H9 (cell line): ENCODE measurements at regions not wholly inside any gene's neighbourhood (a gene's known extent, or its start where the extent isn't known, plus 50 kb on each side); places are given as distances from the start of the nearest gene placed in this dataset.

ENCODE experiments used
- DNase-seq: peaks from one replicate; pipeline ENCODE4 v3.0.0-alpha.2; 2017
- H2AFZ ChIP-seq: one replicate; pipeline ENCODE4 v1.6.1; 2013; ENCODE audit warnings: mild to moderate bottlenecking, low read length, control low read depth, moderate library complexity
- H2AK5ac ChIP-seq: 2 replicates; pipeline ENCODE4 v1.6.1; 2013; ENCODE audit warnings: low read length, control low read depth, mixed read lengths; ENCODE audit not compliant: insufficient read length
- H2BK120ac ChIP-seq: one replicate; pipeline ENCODE4 v1.6.1; 2013; ENCODE audit warnings: low read depth, mild to moderate bottlenecking, low read length, control low read depth, inconsistent platforms; ENCODE audit not compliant: poor library complexity, severe bottlenecking
- H2BK12ac ChIP-seq: 2 replicates; pipeline ENCODE4 v1.6.1; 2013; ENCODE audit warnings: low read length, control low read depth, mixed read lengths, low read depth; ENCODE audit not compliant: insufficient read length
- H2BK15ac ChIP-seq: 2 replicates; pipeline ENCODE4 v1.6.1; 2013; ENCODE audit warnings: low read depth, low read length, control low read depth
- H2BK20ac ChIP-seq: one replicate; pipeline ENCODE4 v1.6.1; 2013; ENCODE audit warnings: low read depth, mild to moderate bottlenecking, low read length, control low read depth, inconsistent platforms; ENCODE audit not compliant: poor library complexity, severe bottlenecking
- H2BK5ac ChIP-seq: 2 replicates; pipeline ENCODE4 v1.6.1; 2013; ENCODE audit warnings: low read length, control low read depth, mixed read lengths; ENCODE audit not compliant: insufficient read length
- H3K14ac ChIP-seq: 2 replicates; pipeline ENCODE4 v1.6.1; 2013; ENCODE audit warnings: low read length, control low read depth; ENCODE audit not compliant: insufficient read depth
- H3K18ac ChIP-seq: 2 replicates; pipeline ENCODE4 v1.6.1; 2013; ENCODE audit warnings: low read depth, mild to moderate bottlenecking, mixed read lengths, low read length, control low read depth; ENCODE audit not compliant: insufficient read length
- H3K23ac ChIP-seq: 2 replicates; pipeline ENCODE4 v1.6.1; 2013; ENCODE audit warnings: low read length, control low read depth, mixed read lengths, low read depth; ENCODE audit not compliant: insufficient read length
- H3K23me2 ChIP-seq: 2 replicates; pipeline ENCODE4 v1.6.1; 2013; ENCODE audit warnings: low read depth, mild to moderate bottlenecking, mixed read lengths, low read length, control low read depth; ENCODE audit not compliant: insufficient read length, poor library complexity, severe bottlenecking
- H3K27ac ChIP-seq: 2 replicates; pipeline ENCODE4 v1.5.1; 2013; ENCODE audit warnings: low read length, control low read depth, mixed read lengths, low read depth; ENCODE audit not compliant: insufficient read length
- H3K27me3 ChIP-seq: 2 replicates; pipeline ENCODE4 v1.6.1; 2013; ENCODE audit warnings: low read length, control low read depth, inconsistent platforms; ENCODE audit not compliant: insufficient read depth
- H3K4ac ChIP-seq: 2 replicates; pipeline ENCODE4 v1.6.1; 2013; ENCODE audit warnings: low read depth, mild to moderate bottlenecking, control low read depth, inconsistent platforms, low read length, moderate library complexity
- H3K4me1 ChIP-seq: 2 replicates; pipeline ENCODE4 v1.6.1; 2013; ENCODE audit warnings: low read length, control low read depth, inconsistent platforms; ENCODE audit not compliant: insufficient read depth
- H3K4me2 ChIP-seq: 2 replicates; pipeline ENCODE4 v1.6.1; 2013; ENCODE audit warnings: low read length, control low read depth, mixed read lengths; ENCODE audit not compliant: insufficient read length, insufficient read depth
- H3K56ac ChIP-seq: 2 replicates; pipeline ENCODE4 v1.6.1; 2013; ENCODE audit warnings: low read depth, mild to moderate bottlenecking, mixed read lengths, low read length, control low read depth; ENCODE audit not compliant: insufficient read length
- H3K79me1 ChIP-seq: 2 replicates; pipeline ENCODE4 v1.6.1; 2013; ENCODE audit warnings: low read depth, mild to moderate bottlenecking, moderate library complexity, low read length, control low read depth, inconsistent platforms; ENCODE audit not compliant: insufficient read depth, poor library complexity, severe bottlenecking
- H3K79me2 ChIP-seq: 2 replicates; pipeline ENCODE4 v1.6.1; 2013; ENCODE audit warnings: low read length, control low read depth, inconsistent platforms; ENCODE audit not compliant: insufficient read depth
- H3K9ac ChIP-seq: 2 replicates; pipeline ENCODE4 v1.6.1; 2013; ENCODE audit warnings: low read length, control low read depth, mixed read lengths; ENCODE audit not compliant: insufficient read length; ENCODE audit errors: extremely low read depth
- H3K9me3 ChIP-seq: one replicate; pipeline ENCODE4 v1.6.1; 2013; ENCODE audit warnings: low read depth, low read length, inconsistent platforms; ENCODE audit not compliant: control insufficient read depth
- H3T11ph ChIP-seq: one replicate; pipeline ENCODE4 v1.6.1; 2013; ENCODE audit warnings: mild to moderate bottlenecking, low read length, control low read depth, inconsistent platforms
- H4K20me1 ChIP-seq: one replicate; pipeline ENCODE4 v1.6.1; 2013; ENCODE audit not compliant: control insufficient read depth, insufficient read length, insufficient read depth
- H4K5ac ChIP-seq: 2 replicates; pipeline ENCODE4 v1.6.1; 2013; ENCODE audit warnings: low read depth, mild to moderate bottlenecking, mixed read lengths, low read length, control low read depth; ENCODE audit not compliant: insufficient read length
- H4K8ac ChIP-seq: replicated peaks from 2 replicates; pipeline ENCODE4 v1.6.1; 2013; ENCODE audit warnings: low read length, control low read depth, mixed read lengths, low read depth; ENCODE audit not compliant: insufficient read length
- H4K91ac ChIP-seq: 2 replicates; pipeline ENCODE4 v1.6.1; 2013; ENCODE audit warnings: low read depth, mild to moderate bottlenecking, moderate library complexity, mixed read lengths, low read length, control low read depth; ENCODE audit not compliant: insufficient read length
- H3K27ac Mint-ChIP-seq, 3 experiments: 2 replicates in 2 of 3; 3 replicates in 1 of 3; pipeline ENCODE4 v1.8.0; 2020 to 2021; ENCODE audit warnings: mixed read lengths in 3 of 3, mild to moderate bottlenecking in 1 of 3, moderate library complexity in 1 of 3
- H3K27me3 Mint-ChIP-seq: 2 replicates; pipeline ENCODE4 v1.8.0; 2021; ENCODE audit warnings: low read depth, mild to moderate bottlenecking, moderate library complexity, mixed read lengths
- H3K36me3 Mint-ChIP-seq, 3 experiments: 2 replicates in 2 of 3; 3 replicates in 1 of 3; pipeline ENCODE4 v1.8.0; 2020 to 2021; ENCODE audit warnings: low read depth in 3 of 3, mixed read lengths in 3 of 3; ENCODE audit not compliant: insufficient read depth in 1 of 3
- H3K4me1 Mint-ChIP-seq, 2 experiments: 2 replicates each; pipeline ENCODE4 v1.8.0; 2020; ENCODE audit warnings: mixed read lengths in 2 of 2
- H3K4me3 Mint-ChIP-seq, 2 experiments: 2 replicates in 1 of 2; 3 replicates in 1 of 2; pipeline ENCODE4 v1.8.0; 2020 to 2021; ENCODE audit warnings: mild to moderate bottlenecking in 2 of 2, mixed read lengths in 2 of 2, moderate library complexity in 1 of 2
- H3K9me3 Mint-ChIP-seq, 2 experiments: 2 replicates in 1 of 2; 3 replicates in 1 of 2; pipeline ENCODE4 v1.8.0; 2020; ENCODE audit warnings: mild to moderate bottlenecking in 2 of 2, mixed read lengths in 2 of 2, moderate library complexity in 1 of 2
- CTCF ChIP-seq: fragments of 200-600 bp; sonication (generic); conservative IDR thresholded peaks from 3 replicates; pipeline ENCODE4 v1.8.0; 2021; ENCODE audit warnings: antibody characterized with exemption, mild to moderate bottlenecking
- WGBS: extraction: QIAGEN DNeasy Blood & Tissue Kit; methylation state at CpG from one replicate; pipeline ENCODE4 v1.1.7; 2013; ENCODE audit warnings: missing lambda C conversion rate, low lambda C conversion rate, mixed read lengths; ENCODE audit not compliant: insufficient read length; ENCODE audit errors: extremely low coverage; 5-methylcytosine and 5-hydroxymethylcytosine counted together

DNA sequence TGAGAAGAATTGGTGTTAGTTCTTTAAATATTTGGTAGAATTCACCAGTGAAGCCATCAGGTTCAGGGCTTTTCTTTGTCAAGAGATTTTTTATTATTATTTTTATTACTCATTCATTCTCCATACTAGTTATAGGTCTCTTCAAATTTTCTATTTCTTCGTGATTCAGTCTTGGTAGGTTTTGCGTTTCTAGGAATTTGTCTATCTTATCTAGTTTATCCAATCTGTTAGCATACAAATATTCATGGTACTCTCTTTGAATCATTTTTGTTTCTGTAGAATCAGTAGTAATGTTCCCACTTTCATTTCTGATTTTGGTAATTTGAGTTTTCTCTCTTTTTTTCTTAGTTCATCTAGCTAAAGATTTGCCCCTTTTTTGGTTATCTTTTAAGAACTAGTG lies 52.3 kb upstream of the PRDM1 start:
- Histone ChIP-seq H3K23ac (no peak overlapping the region), H3K23me2 (no peaks in the 10 kb centered on the region), H2BK12ac (no peak overlapping the region), H3K79me2 (no peaks in the 10 kb centered on the region), H4K5ac (no peak overlapping the region), H3K9me3 (no peaks in the 10 kb centered on the region), H2BK5ac (no peak overlapping the region), H3K4me2 (no peak overlapping the region), H4K91ac (no peak overlapping the region), H3K4ac (no peak overlapping the region), H3K4me1 (no peaks in the 10 kb centered on the region), H3T11ph (no peak overlapping the region), H2AFZ (no peak overlapping the region), H4K8ac (no peak overlapping the region), H2BK15ac (no peak overlapping the region), H2AK5ac (no peak overlapping the region), H3K27me3 (no peaks in the 10 kb centered on the region), H3K27ac (no peak overlapping the region), H3K56ac (no peak overlapping the region), H2BK120ac (no peak overlapping the region), H3K79me1 (no peaks in the 10 kb centered on the region), H3K9ac (no peak overlapping the region), H2BK20ac (no peak overlapping the region), H4K20me1 (no peaks in the 10 kb centered on the region), H3K18ac (no peak overlapping the region), H3K14ac (no peak overlapping the region)
- Mint-ChIP-seq H3K9me3 (peaks cover 19 to 25% of the 10 kb centered on the region in 2 experiments), H3K27me3 (no peaks in the 10 kb centered on the region; the same call in 1 of the 2 replicates), H3K4me3 (no peak overlapping the region), H3K27ac (no peak overlapping the region), H3K4me1 (no peaks in the 10 kb centered on the region), H3K36me3 (peaks cover 6 to 27% (median 10%) of the 10 kb centered on the region in 3 experiments; a peak in 6 of 7 replicates)
- DNase-seq = no peak
- WGBS = no CpG with 5 or more reads among the region's 2 CpGs
- no peak for TF ChIP-seq CTCF
